WI38 (cell line): ENCODE measurements at regions not wholly inside any gene's neighbourhood (a gene's known extent, or its start where the extent isn't known, plus 50 kb on each side); places are given as distances from the start of the nearest gene placed in this dataset.

Experiments
- H3K4me3 ChIP-seq: 2 replicates; pipeline ENCODE4 v1.5.1; 2011; ENCODE audit warnings: low read depth, mild to moderate bottlenecking, control low read depth, low read length
- CTCF ChIP-seq: IDR thresholded peaks from 2 replicates; pipeline ENCODE4 v1.5.1; 2012; ENCODE audit warnings: low read depth, mild to moderate bottlenecking, control low read depth, low read length

GRCh38 chr6:21958428-21958827 is 338.4 kb downstream of the PRL start:
- H3K4me3 ChIP-seq = no peak overlapping the region
- no peak for TF ChIP-seq CTCF

DNA sequence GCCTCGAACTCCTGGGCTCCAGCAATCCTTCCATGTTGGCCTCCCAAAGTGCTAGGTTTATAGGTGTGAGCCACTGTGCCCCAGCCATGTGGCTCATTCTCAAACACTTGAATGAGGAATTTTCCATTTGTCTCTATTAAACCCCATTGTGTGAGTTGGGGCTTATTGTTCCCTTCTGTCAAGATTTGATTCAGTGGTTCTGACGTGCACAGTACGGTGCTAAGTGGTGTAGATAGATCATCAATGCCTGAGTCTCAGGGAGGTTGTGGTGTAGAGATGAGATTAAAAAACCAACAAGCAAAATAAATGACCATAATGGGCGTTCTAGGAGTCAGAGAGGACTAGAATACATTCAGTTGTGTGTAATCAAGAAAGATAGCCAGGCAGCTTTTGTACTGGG is 335.6 kb downstream of the PRL start:
- no peak for TF ChIP-seq CTCF
- no peak overlapping the region for H3K4me3 ChIP-seq

DNA sequence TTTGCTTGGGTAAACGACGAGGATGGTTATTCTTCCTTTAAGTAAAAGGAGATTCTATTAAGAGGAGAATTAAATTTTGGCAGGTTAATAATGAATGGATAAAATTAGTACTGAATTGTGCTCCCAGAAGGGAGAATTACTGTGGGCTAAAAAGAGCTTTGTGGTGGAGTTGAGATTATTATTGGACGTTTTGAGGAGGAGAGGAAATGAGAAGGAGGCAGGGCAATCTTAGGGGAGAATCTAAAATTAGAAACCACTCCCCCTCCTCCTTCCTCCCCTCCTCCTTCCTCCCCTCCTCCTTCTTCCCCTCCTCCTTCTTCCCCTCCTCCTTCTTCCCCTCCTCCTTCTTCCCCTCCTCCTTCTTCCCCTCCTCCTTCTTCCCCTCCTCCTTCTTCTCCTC is 331.8 kb downstream of the PRL start:
- no peak overlapping the region for H3K4me3 ChIP-seq
- TF ChIP-seq CTCF = no peak

- H3K4me3 ChIP-seq = no peak overlapping the region
- no peak for TF ChIP-seq CTCF
Observed at GRCh38 chr6:21965953-21966539, 330.8 kb downstream of the PRL start.

DNA sequence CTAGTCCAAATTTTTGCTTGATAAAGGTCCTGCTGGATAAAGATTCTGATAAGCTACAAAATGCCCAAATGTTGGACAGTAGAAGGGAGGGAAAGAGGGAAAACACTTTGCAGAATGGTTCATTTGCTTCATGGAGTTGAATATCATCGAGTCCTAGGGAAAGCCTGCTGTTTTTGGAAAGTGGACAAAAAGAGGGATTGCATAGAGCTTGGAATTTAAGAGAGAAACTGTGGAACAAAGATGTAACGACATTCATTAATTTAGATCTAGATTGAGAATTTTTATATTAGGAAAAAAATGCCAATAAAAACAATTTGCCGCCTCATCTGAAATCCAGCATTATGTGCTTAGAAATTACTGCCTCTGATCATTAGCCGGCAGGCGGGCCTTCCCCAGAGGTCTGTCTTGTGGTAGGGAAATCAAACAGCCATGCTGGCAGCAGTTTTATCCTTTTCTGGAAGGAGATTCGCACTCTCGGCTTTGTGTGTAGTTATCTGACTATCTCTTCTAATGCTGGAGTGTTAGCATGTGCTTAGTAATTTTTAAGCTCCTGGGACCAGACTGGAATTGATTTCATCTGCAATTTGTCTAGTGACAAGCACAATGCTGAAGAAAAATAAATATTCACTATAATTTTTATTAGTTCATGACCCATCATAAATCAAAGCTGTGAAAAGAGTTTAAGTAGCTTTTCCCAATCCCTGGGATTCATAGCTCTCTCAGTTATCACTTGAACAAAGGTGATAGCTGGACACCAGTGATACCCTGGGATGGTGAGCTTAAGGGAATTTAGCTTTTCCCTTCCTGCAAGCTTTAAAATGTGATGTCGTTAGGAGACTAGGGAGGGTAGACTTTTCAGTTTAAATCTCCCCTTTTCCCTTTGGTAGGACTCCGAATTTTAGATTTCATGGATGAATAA is 329.5 kb downstream of the PRL start:
- H3K4me3 ChIP-seq = no peak overlapping the region
- TF ChIP-seq CTCF = no peak

GRCh38 chr6:21968411-21968810 is 328.4 kb downstream of the PRL start:
- H3K4me3 ChIP-seq = no peak overlapping the region
- no peak for TF ChIP-seq CTCF

DNA sequence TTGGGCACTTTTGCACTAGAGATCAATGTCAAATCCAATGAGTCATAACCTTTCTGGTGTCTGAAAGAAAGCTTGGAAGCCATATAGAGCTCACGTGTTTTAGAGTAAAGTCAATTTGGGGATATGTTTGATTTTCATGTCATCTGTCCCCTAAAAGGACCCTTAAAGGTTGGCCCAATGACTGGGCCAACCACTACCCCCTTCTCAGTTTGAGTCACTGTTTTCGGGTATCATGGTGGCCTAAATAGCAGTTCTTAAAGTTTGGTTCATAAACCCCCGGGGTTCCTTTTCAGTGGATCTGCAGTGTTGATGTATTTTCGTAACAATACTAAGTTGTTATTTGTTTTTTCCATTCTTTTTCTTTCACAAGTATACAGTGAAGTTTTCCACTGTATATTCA is 327.6 kb downstream of the PRL start:
- no peak overlapping the region for H3K4me3 ChIP-seq
- TF ChIP-seq CTCF = no peak
